ENCODE measurements at regions not wholly inside any gene's neighbourhood (a gene's known extent, or its start where the extent isn't known, plus 50 kb on each side); places are given as distances from the start of the nearest gene placed in this dataset.

DNA sequence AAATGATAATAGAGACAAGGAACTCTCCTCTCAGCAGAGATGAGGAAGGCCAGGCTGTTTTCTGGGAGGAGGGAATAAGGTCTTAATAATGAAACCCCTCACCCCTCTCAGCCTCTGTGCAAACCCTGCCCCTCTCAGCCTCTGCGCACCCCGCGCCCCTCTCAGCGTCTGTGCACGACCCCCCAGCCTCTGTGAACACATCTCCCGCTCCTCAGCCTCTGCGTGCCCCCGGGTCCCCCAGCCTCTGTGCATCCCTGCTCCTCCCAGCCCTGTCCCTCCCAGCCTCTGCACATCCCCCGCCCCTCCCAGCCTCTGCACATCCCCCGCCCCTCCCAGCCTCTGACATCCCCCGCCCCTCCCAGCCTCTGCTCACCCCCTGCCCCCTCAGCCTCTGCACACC, 837.8 kb downstream of the TBC1D22A start:
- Histone ChIP-seq H3K27ac (no peak overlapping the region), H3K4me3 (no peak overlapping the region), H3K36me3 (no peaks in the 10 kb centered on the region), H3K9me3 (peaks cover 0 to 5% (median 0%) of the 10 kb centered on the region in 4 donors), H3K27me3 (no peaks in the 10 kb centered on the region), H3K4me1 (no peaks in the 10 kb centered on the region)
- no peak for TF ChIP-seq POLR2A (IDR thresholded peaks at IDR 0.05)
- no peak for DNase-seq (ENCODE audit: low spot score in 2 of 2)
- WGBS, 2 donors: 47 to 68% methylated on average over 10 to 11 of the region's 11 CpGs

DNA sequence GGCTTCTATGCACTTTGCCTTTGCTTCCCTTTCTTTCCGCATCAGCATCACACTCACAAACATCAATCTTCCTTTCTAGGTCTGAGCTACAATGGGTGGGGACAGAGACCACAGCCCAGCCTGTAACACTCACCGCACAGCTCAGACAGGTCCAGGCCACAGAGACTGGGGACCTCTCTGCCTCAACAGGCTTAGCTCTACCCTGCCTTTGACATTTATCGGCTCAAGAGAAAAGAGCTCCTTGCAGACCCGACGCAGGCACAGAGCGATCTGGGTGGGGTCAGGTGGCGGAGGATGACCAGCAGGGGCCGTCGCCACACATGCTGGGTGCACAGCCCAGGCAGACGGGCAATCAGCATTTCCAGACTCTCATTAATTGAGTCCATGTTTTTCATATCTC, 837.3 kb downstream of the TBC1D22A start:
- DNase-seq (ENCODE audit: low spot score in 2 of 2): no peak
- Histone ChIP-seq H3K4me1 (no peaks in the 10 kb centered on the region), H3K36me3 (no peaks in the 10 kb centered on the region), H3K9me3 (peaks cover 0 to 5% (median 0%) of the 10 kb centered on the region in 4 donors), H3K27ac (no peak overlapping the region), H3K4me3 (no peak overlapping the region), H3K27me3 (no peaks in the 10 kb centered on the region)
- 57 to 75% methylated on average over 10 of the region's 10 CpGs for WGBS, 2 donors
- TF ChIP-seq, protein P1, sequence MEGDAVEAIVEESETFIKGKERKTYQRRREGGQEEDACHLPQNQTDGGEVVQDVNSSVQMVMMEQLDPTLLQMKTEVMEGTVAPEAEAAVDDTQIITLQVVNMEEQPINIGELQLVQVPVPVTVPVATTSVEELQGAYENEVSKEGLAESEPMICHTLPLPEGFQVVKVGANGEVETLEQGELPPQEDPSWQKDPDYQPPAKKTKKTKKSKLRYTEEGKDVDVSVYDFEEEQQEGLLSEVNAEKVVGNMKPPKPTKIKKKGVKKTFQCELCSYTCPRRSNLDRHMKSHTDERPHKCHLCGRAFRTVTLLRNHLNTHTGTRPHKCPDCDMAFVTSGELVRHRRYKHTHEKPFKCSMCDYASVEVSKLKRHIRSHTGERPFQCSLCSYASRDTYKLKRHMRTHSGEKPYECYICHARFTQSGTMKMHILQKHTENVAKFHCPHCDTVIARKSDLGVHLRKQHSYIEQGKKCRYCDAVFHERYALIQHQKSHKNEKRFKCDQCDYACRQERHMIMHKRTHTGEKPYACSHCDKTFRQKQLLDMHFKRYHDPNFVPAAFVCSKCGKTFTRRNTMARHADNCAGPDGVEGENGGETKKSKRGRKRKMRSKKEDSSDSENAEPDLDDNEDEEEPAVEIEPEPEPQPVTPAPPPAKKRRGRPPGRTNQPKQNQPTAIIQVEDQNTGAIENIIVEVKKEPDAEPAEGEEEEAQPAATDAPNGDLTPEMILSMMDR (IDR thresholded peaks at IDR 0.05): no peak
- TF ChIP-seq POLR2A (IDR thresholded peaks at IDR 0.05) (no peak), EP300 (IDR thresholded peaks at IDR 0.05) (no peak)

DNA sequence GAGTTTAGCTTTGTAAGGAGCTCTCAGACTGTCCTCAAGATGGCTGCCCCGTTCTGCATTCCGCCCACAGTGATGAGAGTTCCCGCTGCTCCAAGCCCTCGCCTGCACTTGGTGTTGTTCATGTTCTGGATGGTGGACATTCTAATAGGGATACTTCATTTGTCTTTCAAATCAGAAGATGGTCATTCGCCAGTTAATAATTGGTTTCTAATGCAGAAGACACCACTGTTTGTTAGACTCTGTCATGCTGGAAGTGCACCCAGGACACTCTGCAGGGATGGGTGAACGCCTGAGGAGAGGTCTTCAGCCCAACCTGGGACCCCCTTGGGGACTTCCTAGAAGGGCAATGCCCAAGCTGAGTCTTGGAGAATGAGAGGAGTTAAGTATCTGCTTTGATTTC, 836.4 kb downstream of the TBC1D22A start:
- Histone ChIP-seq H3K36me3 (no peaks in the 10 kb centered on the region), H3K4me1 (no peaks in the 10 kb centered on the region), H3K9me3 (peaks cover 0 to 5% (median 0%) of the 10 kb centered on the region in 4 donors), H3K4me3 (no peak overlapping the region), H3K27ac (no peak overlapping the region), H3K27me3 (no peaks in the 10 kb centered on the region)
- 91 to 95% methylated on average over 6 of the region's 6 CpGs for WGBS, 2 donors
- TF ChIP-seq, protein P1 (IDR thresholded peaks at IDR 0.05): no peak
- TF ChIP-seq EP300 (IDR thresholded peaks at IDR 0.05) (no peak), POLR2A (IDR thresholded peaks at IDR 0.05) (no peak)
- no peak for DNase-seq (ENCODE audit: low spot score in 2 of 2)

DNA sequence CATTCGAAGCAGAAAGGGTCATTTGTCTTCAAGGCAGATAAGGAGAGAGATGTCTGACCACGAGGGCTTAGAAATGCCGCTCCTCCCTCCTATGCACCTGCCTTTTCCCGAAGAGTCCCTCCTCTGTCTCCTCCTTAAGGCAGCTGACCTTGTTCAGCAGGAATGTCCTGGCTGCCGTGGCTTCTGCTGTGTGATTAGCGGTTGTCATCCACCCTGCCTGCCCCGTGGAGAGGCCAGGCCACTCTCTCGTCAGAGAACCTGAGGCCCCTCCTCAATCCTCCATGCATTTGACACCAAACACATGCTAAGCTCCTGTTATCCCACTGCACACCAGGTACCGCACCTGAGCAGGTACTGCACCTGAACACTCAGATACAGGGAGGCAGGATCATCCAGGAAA, 834.6 kb downstream of the TBC1D22A start:
- no peak for DNase-seq (ENCODE audit: low spot score in 2 of 2)
- Histone ChIP-seq H3K36me3 (no peaks in the 10 kb centered on the region), H3K4me1 (no peaks in the 10 kb centered on the region), H3K9me3 (no peaks in the 10 kb centered on the region), H3K27me3 (no peaks in the 10 kb centered on the region), H3K27ac (no peak overlapping the region), H3K4me3 (no peak overlapping the region)
- TF ChIP-seq EP300 (IDR thresholded peaks at IDR 0.05) (no peak), POLR2A (IDR thresholded peaks at IDR 0.05) (no peak)
- TF ChIP-seq, protein P1 (IDR thresholded peaks at IDR 0.05): no peak
- WGBS, 2 donors: 54 to 74% methylated on average over 9 of the region's 9 CpGs

DNA sequence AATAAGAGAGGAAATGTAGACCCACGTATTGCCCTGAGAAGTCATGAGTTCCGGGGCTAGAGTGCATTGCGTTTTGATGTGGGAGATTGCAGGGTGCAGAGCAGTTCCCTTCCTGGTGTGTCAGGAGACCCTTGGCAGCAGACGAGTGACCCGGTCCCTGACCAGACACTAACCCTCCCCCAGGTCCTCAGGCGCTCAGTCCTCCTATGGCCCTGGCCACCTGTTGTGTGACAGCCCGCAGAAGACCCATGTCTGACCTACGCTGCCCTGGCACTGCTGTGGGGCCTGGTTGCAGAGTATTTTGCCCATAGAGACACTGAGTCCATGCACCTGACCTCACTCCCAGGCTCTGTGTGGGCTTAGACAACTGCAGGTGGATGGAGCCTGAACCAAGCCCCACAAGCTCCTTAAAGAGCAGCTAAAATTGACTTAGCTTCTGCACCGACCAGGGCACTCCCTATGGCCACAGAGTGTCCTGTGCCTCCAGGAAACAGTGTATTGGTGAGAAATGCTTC, 833.8 kb downstream of the TBC1D22A start:
- no peak for TF ChIP-seq POLR2A (IDR thresholded peaks at IDR 0.05)
- TF ChIP-seq, protein P1 (IDR thresholded peaks at IDR 0.05): no peak
- no peak for TF ChIP-seq EP300 (IDR thresholded peaks at IDR 0.05)
- WGBS, 2 donors: 78 to 85% methylated on average over 9 of the region's 9 CpGs

More for the DNA sequence above, 833.8 kb downstream of the TBC1D22A start:
- Histone ChIP-seq H3K4me3 (no peak overlapping the region), H3K4me1 (no peaks in the 10 kb centered on the region), H3K27ac (no peak overlapping the region), H3K27me3 (no peaks in the 10 kb centered on the region), H3K9me3 (no peaks in the 10 kb centered on the region), H3K36me3 (no peaks in the 10 kb centered on the region)
- no peak for DNase-seq (ENCODE audit: low spot score in 2 of 2)

Measured in tibial nerve (tissue), 4 donors.